ENCODE measurements at regions not wholly inside any gene's neighbourhood (a gene's known extent, or its start where the extent isn't known, plus 50 kb on each side); places are given as distances from the start of the nearest gene placed in this dataset.
"Not testable (repeated sequence)": the region's sequence is repeated elsewhere in the genome, so short reads cannot be mapped to it uniquely, and the experiment has no call there.

- TF ChIP-seq CTCF, POLR2A (IDR thresholded peaks at IDR 0.05): not testable (repeated sequence)
Measured at GRCh38 chr4:38338939-38339338, 325.1 kb upstream of the KLF3 start.
